NB4 (cell line): ENCODE measurements at regions not wholly inside any gene's neighbourhood (a gene's known extent, or its start where the extent isn't known, plus 50 kb on each side); places are given as distances from the start of the nearest gene placed in this dataset.
"Not testable (repeated sequence)": the region's sequence is repeated elsewhere in the genome, so short reads cannot be mapped to it uniquely, and the experiment has no call there.

Experiments used
- CTCF ChIP-seq: IDR thresholded peaks from one replicate; pipeline ENCODE4 v1.5.1; 2012; ENCODE audit warnings: low read depth, low read length
- MYC ChIP-seq: IDR thresholded peaks from 2 replicates; pipeline ENCODE4 v1.6.1; 2011; ENCODE audit warnings: low read depth, low read length
- POLR2A ChIP-seq: IDR thresholded peaks from 2 replicates; pipeline ENCODE4 v1.6.1; 2011; ENCODE audit warnings: mild to moderate bottlenecking; ENCODE audit not compliant: insufficient read length; ENCODE audit errors: extremely low read depth
- TF ChIP-seq, protein P1 (sequence below): IDR thresholded peaks from 2 replicates; pipeline ENCODE4 v1.6.1; 2011; ENCODE audit warnings: low read depth, low read length

DNA sequence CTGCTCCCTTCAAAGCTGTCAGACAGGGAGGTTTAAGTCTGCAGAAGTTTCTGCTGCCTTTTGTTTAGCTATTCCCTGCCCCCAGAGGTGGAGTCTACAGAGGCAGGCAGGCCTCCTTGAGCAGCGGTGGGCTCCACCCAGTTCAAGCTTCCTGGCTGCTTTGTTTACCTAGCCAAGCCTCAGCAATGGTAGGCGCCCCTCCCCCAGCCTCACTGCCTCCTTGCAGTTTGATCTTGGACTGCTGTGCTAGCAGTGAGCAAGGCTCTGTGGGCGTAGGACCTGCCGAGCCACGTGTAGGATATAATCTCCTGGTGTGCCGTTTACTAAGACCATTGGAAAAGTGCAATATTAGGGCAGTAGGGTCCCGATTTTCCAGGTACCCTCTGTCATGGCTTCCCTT, 707.1 kb upstream of the POM121L12 start:
- not testable (repeated sequence) for TF ChIP-seq CTCF, POLR2A, MYC
- TF ChIP-seq, protein P1, sequence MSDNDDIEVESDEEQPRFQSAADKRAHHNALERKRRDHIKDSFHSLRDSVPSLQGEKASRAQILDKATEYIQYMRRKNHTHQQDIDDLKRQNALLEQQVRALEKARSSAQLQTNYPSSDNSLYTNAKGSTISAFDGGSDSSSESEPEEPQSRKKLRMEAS = not testable (repeated sequence)
